GM23338 (cell line): ENCODE measurements at regions not wholly inside any gene's neighbourhood (a gene's known extent, or its start where the extent isn't known, plus 50 kb on each side); places are given as distances from the start of the nearest gene placed in this dataset.

Experiments
- ATAC-seq: fragments of 200-7000 bp; cut with Tn5 transposase; 3 replicates; pipeline ENCODE4 v1.9.1; 2020
- DNase-seq: peaks from one replicate; pipeline ENCODE4 v3.0.0-alpha.2; 2015; ENCODE audit warnings: low spot score
- H2AFZ ChIP-seq: fragments of 200-600 bp; sonication (generic); 2 replicates; pipeline ENCODE4 v1.8.0; 2016; ENCODE audit warnings: antibody characterized with exemption, mild to moderate bottlenecking, moderate library complexity
- H3F3A ChIP-seq: fragments of 200-600 bp; sonication (generic); replicated peaks from 2 replicates; pipeline ENCODE4 v1.8.0; 2017; ENCODE audit warnings: antibody characterized with exemption, mixed run types, low read depth
- H3K27ac ChIP-seq: fragments of 200-600 bp; sonication (generic); 2 replicates; pipeline ENCODE4 v1.6.1; 2016; ENCODE audit warnings: low read depth
- H3K27me3 ChIP-seq: fragments of 200-600 bp; sonication (generic); 2 replicates; pipeline ENCODE4 v1.8.0; 2016; ENCODE audit warnings: mild to moderate bottlenecking, mixed run types, moderate library complexity; ENCODE audit not compliant: insufficient read depth
- H3K36me3 ChIP-seq: fragments of 200-600 bp; sonication (generic); 2 replicates; pipeline ENCODE4 v1.8.0; 2016; ENCODE audit warnings: mild to moderate bottlenecking; ENCODE audit not compliant: insufficient read depth
- H3K4me1 ChIP-seq: fragments of 200-600 bp; sonication (generic); 2 replicates; pipeline ENCODE4 v1.8.0; 2016; ENCODE audit warnings: mild to moderate bottlenecking, moderate library complexity; ENCODE audit not compliant: insufficient read depth
- H3K4me2 ChIP-seq: fragments of 200-600 bp; sonication (generic); 2 replicates; pipeline ENCODE4 v1.7.1; 2017; ENCODE audit warnings: mixed run types
- H3K4me3 ChIP-seq: fragments of 200-600 bp; sonication (generic); 2 replicates; pipeline ENCODE4 v1.6.1; 2016; ENCODE audit warnings: mixed run types
- H3K79me2 ChIP-seq: fragments of 200-600 bp; sonication (generic); replicated peaks from 2 replicates; pipeline ENCODE4 v1.8.0; 2017; ENCODE audit warnings: mild to moderate bottlenecking; ENCODE audit not compliant: insufficient read depth
- H3K9me2 ChIP-seq: fragments of 200-600 bp; sonication (generic); 2 replicates; pipeline ENCODE4 v1.8.0; 2017; ENCODE audit not compliant: insufficient read depth
- H4K20me1 ChIP-seq: fragments of 200-600 bp; sonication (generic); replicated peaks from 2 replicates; pipeline ENCODE4 v1.8.0; 2017; ENCODE audit warnings: mild to moderate bottlenecking; ENCODE audit not compliant: insufficient read depth
- H3K27ac Mint-ChIP-seq: 2 replicates; pipeline ENCODE4 v1.8.0; 2020; ENCODE audit warnings: inconsistent platforms, mild to moderate bottlenecking, moderate library complexity, mixed read lengths
- H3K27me3 Mint-ChIP-seq: 3 replicates; pipeline ENCODE4 v1.8.0; 2022; ENCODE audit warnings: low read depth, mild to moderate bottlenecking, moderate library complexity, mixed read lengths, inconsistent platforms; ENCODE audit not compliant: insufficient read depth, poor library complexity
- H3K36me3 Mint-ChIP-seq: 3 replicates; pipeline ENCODE4 v1.8.0; 2021; ENCODE audit warnings: low read depth, mild to moderate bottlenecking, inconsistent platforms, moderate library complexity, mixed read lengths
- H3K4me1 Mint-ChIP-seq: 3 replicates; pipeline ENCODE4 v1.8.0; 2020; ENCODE audit warnings: mild to moderate bottlenecking, inconsistent platforms, mixed read lengths
- H3K4me3 Mint-ChIP-seq: 3 replicates; pipeline ENCODE4 v1.8.0; 2021; ENCODE audit warnings: moderate library complexity, mild to moderate bottlenecking, inconsistent platforms, mixed read lengths
- H3K9me3 Mint-ChIP-seq: 3 replicates; pipeline ENCODE4 v1.8.0; 2020; ENCODE audit warnings: moderate library complexity, mild to moderate bottlenecking, inconsistent platforms, mixed read lengths
- CREB1 ChIP-seq: fragments of 250-450 bp; sonication (Bioruptor Pico); IDR thresholded peaks from 2 replicates; pipeline ENCODE4 v1.5.0; 2020; ENCODE audit warnings: low read depth, mild to moderate bottlenecking, moderate library complexity
- EZH2 ChIP-seq: fragments of 200-600 bp; sonication (generic); IDR thresholded peaks from one replicate; pipeline ENCODE4 v1.8.0; 2017; ENCODE audit warnings: antibody characterized with exemption, mild to moderate bottlenecking, low read depth; ENCODE audit not compliant: unreplicated experiment
- EZH2phosphoT487 ChIP-seq: fragments of 200-600 bp; sonication (generic); IDR thresholded peaks from one replicate; pipeline ENCODE4 v1.8.1; 2018; ENCODE audit warnings: antibody characterized with exemption; ENCODE audit not compliant: unreplicated experiment
- JUNB ChIP-seq: IDR thresholded peaks from one replicate; pipeline ENCODE4 v1.6.1; 2016; ENCODE audit warnings: antibody characterized with exemption; ENCODE audit not compliant: unreplicated experiment
- NANOG ChIP-seq: IDR thresholded peaks from 2 replicates; pipeline ENCODE4 v1.6.1; 2016; ENCODE audit warnings: antibody characterized with exemption, borderline replicate concordance
- POLR2AphosphoS5 ChIP-seq: IDR thresholded peaks from 2 replicates; pipeline ENCODE4 v1.6.1; 2016; ENCODE audit warnings: antibody characterized with exemption, low read depth
- STAT1 ChIP-seq: IDR thresholded peaks from one replicate; pipeline ENCODE4 v1.6.1; 2016; ENCODE audit warnings: antibody characterized with exemption; ENCODE audit not compliant: unreplicated experiment
- ZNF114 ChIP-seq: fragments of 250-450 bp; sonication (Bioruptor Pico); IDR thresholded peaks from 2 replicates; pipeline ENCODE4 v1.5.0; 2020; ENCODE audit warnings: mild to moderate bottlenecking, moderate library complexity
- ZNF331 ChIP-seq: fragments of 250-450 bp; sonication (Bioruptor Pico); IDR thresholded peaks from 2 replicates; pipeline ENCODE4 v1.5.0; 2020; ENCODE audit warnings: low read depth, mild to moderate bottlenecking, moderate library complexity
- TF ChIP-seq, protein P1 (sequence below): IDR thresholded peaks from one replicate; pipeline ENCODE4 v1.6.1; 2018; ENCODE audit warnings: antibody characterized with exemption; ENCODE audit not compliant: unreplicated experiment
- TF ChIP-seq, protein P2 (sequence below), 2 experiments: fragments of 200-600 bp in 1 of 2; sonication (generic) in 1 of 2; conservative IDR thresholded peaks; 2 replicates each; pipeline versions ENCODE4 v1.5.1 to v1.6.1; 2016 to 2017; ENCODE audit warnings: antibody characterized with exemption in 2 of 2, low read depth in 2 of 2, mild to moderate bottlenecking in 2 of 2, moderate library complexity in 1 of 2
- TF ChIP-seq, protein P3 (sequence below): IDR thresholded peaks from 2 replicates; pipeline ENCODE4 v1.6.1; 2016; ENCODE audit warnings: antibody characterized with exemption
- TF ChIP-seq, protein P4 (sequence below): fragments of 250-450 bp; sonication (Bioruptor Pico); IDR thresholded peaks from 2 replicates; pipeline ENCODE4 v1.5.0; 2020; ENCODE audit warnings: mild to moderate bottlenecking, moderate library complexity

DNA sequence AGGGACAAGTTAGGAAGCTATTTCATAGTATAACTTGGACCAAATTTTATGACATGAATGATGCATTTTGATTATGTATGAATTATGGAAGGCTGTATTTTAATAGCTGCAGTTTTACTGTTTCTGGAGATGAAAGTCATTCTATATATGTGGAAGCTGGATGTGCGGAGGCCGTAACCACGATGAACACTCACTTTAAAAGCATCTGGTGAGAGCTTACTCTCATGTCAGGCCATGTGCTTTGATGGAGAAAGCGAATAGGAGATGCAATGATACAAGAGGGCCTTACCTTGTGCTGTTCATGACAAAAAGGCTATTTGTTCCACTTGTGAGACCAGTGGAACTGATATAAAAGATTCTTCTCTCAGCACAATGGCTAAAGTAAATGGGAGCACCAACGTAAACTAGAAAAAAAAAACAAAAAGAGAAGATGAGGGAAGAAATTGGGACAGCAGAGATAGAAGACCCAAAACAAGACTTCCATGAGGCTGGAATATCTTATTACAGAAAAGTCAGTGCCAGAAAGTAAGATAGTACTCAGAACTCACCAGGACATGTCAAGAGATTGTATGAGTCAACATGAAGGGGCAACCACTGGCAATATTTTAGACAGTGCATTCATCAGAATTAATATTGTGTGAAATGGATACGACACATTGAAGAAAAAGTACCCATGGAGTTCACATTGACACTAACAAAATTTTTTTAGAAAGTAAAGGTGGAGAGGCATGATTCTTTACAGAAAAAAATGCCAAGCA lies 63.3 kb upstream of the GAB1 start:
- no peak overlapping the region for H3K27ac ChIP-seq
- Mint-ChIP-seq H3K9me3 (peaks cover 18% of the 10 kb centered on the region), H3K27ac (no peak overlapping the region), H3K4me3 (no peak overlapping the region), H3K36me3 (peaks cover 14% of the 10 kb centered on the region; the same call in 2 of the 3 replicates), H3K4me1 (no peaks in the 10 kb centered on the region), H3K27me3 (no peaks in the 10 kb centered on the region)
- no peak overlapping the region for H2AFZ ChIP-seq
- no peaks in the 10 kb centered on the region for H4K20me1 ChIP-seq
- no peaks in the 10 kb centered on the region for H3K9me2 ChIP-seq
- ATAC-seq (no peak), DNase-seq (no peak)
- no peak overlapping the region for H3K4me3 ChIP-seq
- TF ChIP-seq ZNF331 (CRISPR knock-in tag) (no peak), EZH2phosphoT487 (no peak), NANOG (no peak), CREB1 (CRISPR knock-in tag) (no peak), STAT1 (no peak), EZH2 (no peak), ZNF114 (CRISPR knock-in tag) (no peak), JUNB (no peak), POLR2AphosphoS5 (no peak)
- TF ChIP-seq, protein P1, sequence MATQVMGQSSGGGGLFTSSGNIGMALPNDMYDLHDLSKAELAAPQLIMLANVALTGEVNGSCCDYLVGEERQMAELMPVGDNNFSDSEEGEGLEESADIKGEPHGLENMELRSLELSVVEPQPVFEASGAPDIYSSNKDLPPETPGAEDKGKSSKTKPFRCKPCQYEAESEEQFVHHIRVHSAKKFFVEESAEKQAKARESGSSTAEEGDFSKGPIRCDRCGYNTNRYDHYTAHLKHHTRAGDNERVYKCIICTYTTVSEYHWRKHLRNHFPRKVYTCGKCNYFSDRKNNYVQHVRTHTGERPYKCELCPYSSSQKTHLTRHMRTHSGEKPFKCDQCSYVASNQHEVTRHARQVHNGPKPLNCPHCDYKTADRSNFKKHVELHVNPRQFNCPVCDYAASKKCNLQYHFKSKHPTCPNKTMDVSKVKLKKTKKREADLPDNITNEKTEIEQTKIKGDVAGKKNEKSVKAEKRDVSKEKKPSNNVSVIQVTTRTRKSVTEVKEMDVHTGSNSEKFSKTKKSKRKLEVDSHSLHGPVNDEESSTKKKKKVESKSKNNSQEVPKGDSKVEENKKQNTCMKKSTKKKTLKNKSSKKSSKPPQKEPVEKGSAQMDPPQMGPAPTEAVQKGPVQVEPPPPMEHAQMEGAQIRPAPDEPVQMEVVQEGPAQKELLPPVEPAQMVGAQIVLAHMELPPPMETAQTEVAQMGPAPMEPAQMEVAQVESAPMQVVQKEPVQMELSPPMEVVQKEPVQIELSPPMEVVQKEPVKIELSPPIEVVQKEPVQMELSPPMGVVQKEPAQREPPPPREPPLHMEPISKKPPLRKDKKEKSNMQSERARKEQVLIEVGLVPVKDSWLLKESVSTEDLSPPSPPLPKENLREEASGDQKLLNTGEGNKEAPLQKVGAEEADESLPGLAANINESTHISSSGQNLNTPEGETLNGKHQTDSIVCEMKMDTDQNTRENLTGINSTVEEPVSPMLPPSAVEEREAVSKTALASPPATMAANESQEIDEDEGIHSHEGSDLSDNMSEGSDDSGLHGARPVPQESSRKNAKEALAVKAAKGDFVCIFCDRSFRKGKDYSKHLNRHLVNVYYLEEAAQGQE, result no peak
- TF ChIP-seq, protein P2, sequence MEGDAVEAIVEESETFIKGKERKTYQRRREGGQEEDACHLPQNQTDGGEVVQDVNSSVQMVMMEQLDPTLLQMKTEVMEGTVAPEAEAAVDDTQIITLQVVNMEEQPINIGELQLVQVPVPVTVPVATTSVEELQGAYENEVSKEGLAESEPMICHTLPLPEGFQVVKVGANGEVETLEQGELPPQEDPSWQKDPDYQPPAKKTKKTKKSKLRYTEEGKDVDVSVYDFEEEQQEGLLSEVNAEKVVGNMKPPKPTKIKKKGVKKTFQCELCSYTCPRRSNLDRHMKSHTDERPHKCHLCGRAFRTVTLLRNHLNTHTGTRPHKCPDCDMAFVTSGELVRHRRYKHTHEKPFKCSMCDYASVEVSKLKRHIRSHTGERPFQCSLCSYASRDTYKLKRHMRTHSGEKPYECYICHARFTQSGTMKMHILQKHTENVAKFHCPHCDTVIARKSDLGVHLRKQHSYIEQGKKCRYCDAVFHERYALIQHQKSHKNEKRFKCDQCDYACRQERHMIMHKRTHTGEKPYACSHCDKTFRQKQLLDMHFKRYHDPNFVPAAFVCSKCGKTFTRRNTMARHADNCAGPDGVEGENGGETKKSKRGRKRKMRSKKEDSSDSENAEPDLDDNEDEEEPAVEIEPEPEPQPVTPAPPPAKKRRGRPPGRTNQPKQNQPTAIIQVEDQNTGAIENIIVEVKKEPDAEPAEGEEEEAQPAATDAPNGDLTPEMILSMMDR (conservative IDR thresholded peaks at IDR 0.05; ENCODE audit: low read depth in 2 of 2), result no peak
- TF ChIP-seq, protein P3, sequence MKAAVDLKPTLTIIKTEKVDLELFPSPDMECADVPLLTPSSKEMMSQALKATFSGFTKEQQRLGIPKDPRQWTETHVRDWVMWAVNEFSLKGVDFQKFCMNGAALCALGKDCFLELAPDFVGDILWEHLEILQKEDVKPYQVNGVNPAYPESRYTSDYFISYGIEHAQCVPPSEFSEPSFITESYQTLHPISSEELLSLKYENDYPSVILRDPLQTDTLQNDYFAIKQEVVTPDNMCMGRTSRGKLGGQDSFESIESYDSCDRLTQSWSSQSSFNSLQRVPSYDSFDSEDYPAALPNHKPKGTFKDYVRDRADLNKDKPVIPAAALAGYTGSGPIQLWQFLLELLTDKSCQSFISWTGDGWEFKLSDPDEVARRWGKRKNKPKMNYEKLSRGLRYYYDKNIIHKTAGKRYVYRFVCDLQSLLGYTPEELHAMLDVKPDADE, result no peak
- TF ChIP-seq, protein P4, sequence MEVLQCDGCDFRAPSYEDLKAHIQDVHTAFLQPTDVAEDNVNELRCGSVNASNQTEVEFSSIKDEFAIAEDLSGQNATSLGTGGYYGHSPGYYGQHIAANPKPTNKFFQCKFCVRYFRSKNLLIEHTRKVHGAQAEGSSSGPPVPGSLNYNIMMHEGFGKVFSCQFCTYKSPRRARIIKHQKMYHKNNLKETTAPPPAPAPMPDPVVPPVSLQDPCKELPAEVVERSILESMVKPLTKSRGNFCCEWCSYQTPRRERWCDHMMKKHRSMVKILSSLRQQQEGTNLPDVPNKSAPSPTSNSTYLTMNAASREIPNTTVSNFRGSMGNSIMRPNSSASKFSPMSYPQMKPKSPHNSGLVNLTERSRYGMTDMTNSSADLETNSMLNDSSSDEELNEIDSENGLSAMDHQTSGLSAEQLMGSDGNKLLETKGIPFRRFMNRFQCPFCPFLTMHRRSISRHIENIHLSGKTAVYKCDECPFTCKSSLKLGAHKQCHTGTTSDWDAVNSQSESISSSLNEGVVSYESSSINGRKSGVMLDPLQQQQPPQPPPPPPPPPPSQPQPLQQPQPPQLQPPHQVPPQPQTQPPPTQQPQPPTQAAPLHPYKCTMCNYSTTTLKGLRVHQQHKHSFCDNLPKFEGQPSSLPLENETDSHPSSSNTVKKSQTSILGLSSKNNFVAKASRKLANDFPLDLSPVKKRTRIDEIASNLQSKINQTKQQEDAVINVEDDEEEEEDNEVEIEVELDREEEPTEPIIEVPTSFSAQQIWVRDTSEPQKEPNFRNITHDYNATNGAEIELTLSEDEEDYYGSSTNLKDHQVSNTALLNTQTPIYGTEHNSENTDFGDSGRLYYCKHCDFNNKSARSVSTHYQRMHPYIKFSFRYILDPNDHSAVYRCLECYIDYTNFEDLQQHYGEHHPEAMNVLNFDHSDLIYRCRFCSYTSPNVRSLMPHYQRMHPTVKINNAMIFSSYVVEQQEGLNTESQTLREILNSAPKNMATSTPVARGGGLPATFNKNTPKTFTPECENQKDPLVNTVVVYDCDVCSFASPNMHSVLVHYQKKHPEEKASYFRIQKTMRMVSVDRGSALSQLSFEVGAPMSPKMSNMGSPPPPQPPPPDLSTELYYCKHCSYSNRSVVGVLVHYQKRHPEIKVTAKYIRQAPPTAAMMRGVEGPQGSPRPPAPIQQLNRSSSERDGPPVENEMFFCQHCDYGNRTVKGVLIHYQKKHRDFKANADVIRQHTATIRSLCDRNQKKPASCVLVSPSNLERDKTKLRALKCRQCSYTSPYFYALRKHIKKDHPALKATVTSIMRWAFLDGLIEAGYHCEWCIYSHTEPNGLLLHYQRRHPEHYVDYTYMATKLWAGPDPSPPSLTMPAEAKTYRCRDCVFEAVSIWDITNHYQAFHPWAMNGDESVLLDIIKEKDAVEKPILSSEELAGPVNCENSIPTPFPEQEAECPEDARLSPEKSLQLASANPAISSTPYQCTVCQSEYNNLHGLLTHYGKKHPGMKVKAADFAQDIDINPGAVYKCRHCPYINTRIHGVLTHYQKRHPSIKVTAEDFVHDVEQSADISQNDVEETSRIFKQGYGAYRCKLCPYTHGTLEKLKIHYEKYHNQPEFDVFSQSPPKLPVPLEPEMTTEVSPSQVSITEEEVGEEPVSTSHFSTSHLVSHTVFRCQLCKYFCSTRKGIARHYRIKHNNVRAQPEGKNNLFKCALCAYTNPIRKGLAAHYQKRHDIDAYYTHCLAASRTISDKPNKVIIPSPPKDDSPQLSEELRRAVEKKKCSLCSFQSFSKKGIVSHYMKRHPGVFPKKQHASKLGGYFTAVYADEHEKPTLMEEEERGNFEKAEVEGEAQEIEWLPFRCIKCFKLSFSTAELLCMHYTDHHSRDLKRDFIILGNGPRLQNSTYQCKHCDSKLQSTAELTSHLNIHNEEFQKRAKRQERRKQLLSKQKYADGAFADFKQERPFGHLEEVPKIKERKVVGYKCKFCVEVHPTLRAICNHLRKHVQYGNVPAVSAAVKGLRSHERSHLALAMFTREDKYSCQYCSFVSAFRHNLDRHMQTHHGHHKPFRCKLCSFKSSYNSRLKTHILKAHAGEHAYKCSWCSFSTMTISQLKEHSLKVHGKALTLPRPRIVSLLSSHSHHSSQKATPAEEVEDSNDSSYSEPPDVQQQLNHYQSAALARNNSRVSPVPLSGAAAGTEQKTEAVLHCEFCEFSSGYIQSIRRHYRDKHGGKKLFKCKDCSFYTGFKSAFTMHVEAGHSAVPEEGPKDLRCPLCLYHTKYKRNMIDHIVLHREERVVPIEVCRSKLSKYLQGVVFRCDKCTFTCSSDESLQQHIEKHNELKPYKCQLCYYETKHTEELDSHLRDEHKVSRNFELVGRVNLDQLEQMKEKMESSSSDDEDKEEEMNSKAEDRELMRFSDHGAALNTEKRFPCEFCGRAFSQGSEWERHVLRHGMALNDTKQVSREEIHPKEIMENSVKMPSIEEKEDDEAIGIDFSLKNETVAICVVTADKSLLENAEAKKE (CRISPR knock-in tag), result no peak
- H3K36me3 ChIP-seq, result no peaks in the 10 kb centered on the region
- no peaks in the 10 kb centered on the region for H3K4me1 ChIP-seq
- no peaks in the 10 kb centered on the region for H3K79me2 ChIP-seq
- H3F3A ChIP-seq, result no peaks in the 10 kb centered on the region
- H3K4me2 ChIP-seq, result no peak overlapping the region
- H3K27me3 ChIP-seq, result no peaks in the 10 kb centered on the region
